BJ (cell line): ENCODE measurements at regions not wholly inside any gene's neighbourhood (a gene's known extent, or its start where the extent isn't known, plus 50 kb on each side); places are given as distances from the start of the nearest gene placed in this dataset.

ENCODE experiments used
- CTCF ChIA-PET: fragments of 350-600 bp; formaldehyde crosslinking; extraction: SDS; loops from one replicate; lab custom pipeline; 2021; ENCODE audit warnings: antibody characterized with exemption, inconsistent platforms; lab: Yijun Ruan, JAX
- POLR2A ChIA-PET: fragments of 300-600 bp; sonication (Branson Sonifier 250); formaldehyde crosslinking; extraction: SDS; loops from one replicate; lab custom pipeline; 2021; ENCODE audit warnings: antibody characterized with exemption; lab: Charles Lee
- DNase-seq: peaks from one replicate; pipeline ENCODE4 v3.0.0-alpha.2; 2011; ENCODE audit warnings: low read depth
- H3K27me3 ChIP-seq: 2 replicates; pipeline ENCODE4 v1.6.0; 2011; ENCODE audit warnings: low read length; ENCODE audit not compliant: control insufficient read depth, insufficient read depth
- H3K36me3 ChIP-seq: 2 replicates; pipeline ENCODE4 v1.5.1; 2011; ENCODE audit warnings: low read length; ENCODE audit not compliant: control insufficient read depth, insufficient read depth
- H3K4me3 ChIP-seq: 2 replicates; pipeline ENCODE4 v1.5.1; 2011; ENCODE audit warnings: low read depth, mild to moderate bottlenecking, control low read depth, low read length
- CTCF ChIP-seq: IDR thresholded peaks from 2 replicates; pipeline ENCODE4 v1.5.1; 2011; ENCODE audit warnings: low read depth, mild to moderate bottlenecking, control low read depth, inconsistent platforms, low read length, moderate library complexity; ENCODE audit not compliant: insufficient read depth

- no peak for TF ChIP-seq CTCF
- no peaks in the 10 kb centered on the region for H3K27me3 ChIP-seq
- no peak for DNase-seq
- H3K36me3 ChIP-seq: no peaks in the 10 kb centered on the region
- H3K4me3 ChIP-seq: no peak overlapping the region
- POLR2A ChIA-PET: no interaction called here
- CTCF ChIA-PET: no interaction called here
Measured at GRCh38 chr1:14301704-14302024, 296.8 kb upstream of the KAZN start.

- ChIA-PET CTCF (no interaction called here), POLR2A (no interaction called here)
- TF ChIP-seq CTCF: no peak
- no peaks in the 10 kb centered on the region for H3K27me3 ChIP-seq
- DNase-seq: no peak
- no peak overlapping the region for H3K4me3 ChIP-seq
- no peaks in the 10 kb centered on the region for H3K36me3 ChIP-seq
Measured at GRCh38 chr1:14302025-14302424, 296.5 kb upstream of the KAZN start.

DNA sequence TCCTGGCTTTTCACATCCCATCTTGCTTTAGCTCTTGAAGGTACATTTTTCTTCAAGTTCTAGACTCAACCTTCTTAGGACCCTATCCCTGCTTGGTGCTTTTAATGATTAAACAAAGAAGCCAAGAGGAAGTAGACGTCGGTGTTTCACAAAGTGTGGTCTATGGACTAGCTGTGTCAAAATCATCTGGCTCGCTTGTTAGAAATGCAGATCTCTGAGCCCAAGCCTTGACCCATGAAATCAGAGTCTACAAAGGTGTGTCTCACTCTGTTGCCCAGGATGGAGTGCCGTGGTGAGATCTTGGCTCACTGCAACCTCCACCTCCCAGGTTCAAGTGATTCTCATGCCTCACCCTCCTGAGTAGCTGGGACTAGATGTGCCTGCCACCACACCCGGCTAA lies 295.5 kb upstream of the KAZN start:
- no peak for TF ChIP-seq CTCF
- H3K4me3 ChIP-seq: no peak overlapping the region
- POLR2A ChIA-PET: no interaction called here
- DNase-seq: no peak
- CTCF ChIA-PET: no interaction called here
- H3K36me3 ChIP-seq: no peaks in the 10 kb centered on the region
- H3K27me3 ChIP-seq: no peaks in the 10 kb centered on the region

GRCh38 chr1:14304381-14304865 lies 294.1 kb upstream of the KAZN start:
- POLR2A ChIA-PET: no interaction called here
- no peak overlapping the region for H3K4me3 ChIP-seq
- H3K27me3 ChIP-seq: no peaks in the 10 kb centered on the region
- TF ChIP-seq CTCF: no peak
- CTCF ChIA-PET: no interaction called here
- H3K36me3 ChIP-seq: no peaks in the 10 kb centered on the region
- no peak for DNase-seq

DNA sequence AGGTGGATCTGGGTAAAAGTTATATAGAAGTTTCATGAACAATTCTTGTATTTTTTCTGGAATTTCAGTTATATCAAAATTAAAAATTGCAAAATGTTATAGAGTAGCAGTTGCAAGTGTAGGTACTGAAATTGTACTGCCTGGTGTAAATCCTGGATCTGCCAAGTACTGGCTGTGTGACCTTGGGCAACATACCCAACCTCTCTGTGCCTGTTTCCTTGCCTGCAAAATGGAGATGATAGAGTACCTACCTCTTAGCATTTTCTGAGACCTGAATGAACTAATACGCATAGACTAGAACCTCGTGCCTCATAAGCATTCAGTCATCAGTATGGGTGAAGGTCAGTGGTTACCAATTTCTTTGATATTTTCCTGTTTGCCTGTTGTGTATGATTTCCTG lies 290.0 kb upstream of the KAZN start:
- POLR2A ChIA-PET: no interaction called here
- Histone ChIP-seq H3K27me3 (no peaks in the 10 kb centered on the region), H3K4me3 (no peak overlapping the region), H3K36me3 (no peaks in the 10 kb centered on the region)
- TF ChIP-seq CTCF: no peak
- DNase-seq: no peak
- CTCF ChIA-PET: no interaction called here
